ENCODE measurements at regions not wholly inside any gene's neighbourhood (a gene's known extent, or its start where the extent isn't known, plus 50 kb on each side); places are given as distances from the start of the nearest gene placed in this dataset.
"Not testable (repeated sequence)": the region's sequence is repeated elsewhere in the genome, so short reads cannot be mapped to it uniquely, and the experiment has no call there.

DNA sequence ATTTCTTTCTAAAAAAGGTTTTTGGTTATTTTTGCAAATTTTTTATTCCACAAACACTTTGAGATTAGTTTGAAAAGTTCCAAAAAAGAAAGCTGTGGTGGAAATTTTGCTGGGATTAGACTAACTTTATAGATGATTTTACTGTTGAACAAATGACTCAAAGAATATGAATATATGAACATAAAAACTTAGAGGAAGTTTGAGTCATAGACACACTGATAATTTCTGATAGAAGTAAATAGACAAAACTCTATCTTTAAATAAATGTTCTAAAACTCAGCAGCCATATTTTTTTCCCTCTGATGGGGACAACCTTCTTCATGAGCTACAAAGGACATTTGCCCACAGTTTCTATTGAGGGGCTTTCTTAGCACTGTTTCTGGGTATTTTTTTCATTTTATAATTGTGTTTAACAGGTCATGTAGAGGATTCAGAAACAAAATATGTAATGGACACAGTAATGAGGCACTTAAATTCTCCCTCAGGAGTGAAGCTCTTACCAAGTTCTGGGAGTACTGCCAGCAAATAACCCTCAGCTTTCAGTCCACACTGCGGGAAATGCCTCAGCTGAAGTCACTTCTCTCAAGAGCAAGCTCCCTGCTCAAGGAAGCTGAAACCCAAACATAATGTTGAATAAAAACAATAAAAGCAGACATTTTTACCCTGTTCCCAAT, 157.6 kb downstream of the NFKBIZ start:
- Mint-ChIP-seq H3K4me1 (peaks cover 10% of the 10 kb centered on the region), H3K27me3 (no peaks in the 10 kb centered on the region), H3K4me3 (no peak overlapping the region), H3K9me3 (ENCODE audit: insufficient read depth) (peaks cover 2% of the 10 kb centered on the region), H3K27ac (no peak overlapping the region)
- no peaks in the 10 kb centered on the region for H3K27me3 ChIP-seq (replicated peaks in 1 of 4; ENCODE audit: control extremely low read depth in 1 of 4, control insufficient read depth in 3 of 4, insufficient read depth in 4 of 4, low read length in 3 of 4)
- no peak overlapping the region for H3K27ac ChIP-seq (ENCODE audit: low read length in 2 of 2)
- POLR2A ChIA-PET, result no interaction called here
- no peaks in the 10 kb centered on the region for H3K9me3 ChIP-seq (ENCODE audit: control extremely low read depth in 1 of 3, control insufficient read depth in 2 of 3, insufficient read depth in 1 of 3, low read length in 2 of 3)
- CTCF ChIA-PET, result interaction anchor here (0.8 kb wide), 1 partner anchor 87 kb away, joined by 3 read pairs; no protein-coding TSS in a partner anchor
- H3K4me2 ChIP-seq (replicated peaks; ENCODE audit: low read depth, low read length, poor library complexity, severe bottlenecking), result no peak overlapping the region
- DNase-seq (no peak), ATAC-seq (ENCODE audit: low read depth) (no peak)
- intact Hi-C loops (cut with micrococcal nuclease), result no loop called here
- no peak overlapping the region for H3K9ac ChIP-seq (ENCODE audit: low read length)
- H2AFZ ChIP-seq (ENCODE audit: insufficient read depth, low read depth, low read length, poor library complexity, severe bottlenecking), result no peak overlapping the region
- H3K79me2 ChIP-seq (ENCODE audit: control insufficient read depth, insufficient read depth, low read length), result no peaks in the 10 kb centered on the region
- H3K36me3 ChIP-seq (replicated peaks in 1 of 2; ENCODE audit: control extremely low read depth in 1 of 2, control insufficient read depth in 1 of 2, extremely low read depth in 1 of 2, insufficient read depth in 2 of 2, low read length in 1 of 2), result no peaks in the 10 kb centered on the region
- H3K4me1 ChIP-seq (ENCODE audit: control insufficient read depth in 2 of 2, insufficient read depth in 2 of 2, low read length in 2 of 2), result no peaks in the 10 kb centered on the region
- TF ChIP-seq EZH2 (IDR thresholded peaks at IDR 0.05; ENCODE audit: borderline replicate concordance, insufficient read depth, low read depth, low read length, poor library complexity, severe bottlenecking), result no peak
- TF ChIP-seq, protein P1, sequence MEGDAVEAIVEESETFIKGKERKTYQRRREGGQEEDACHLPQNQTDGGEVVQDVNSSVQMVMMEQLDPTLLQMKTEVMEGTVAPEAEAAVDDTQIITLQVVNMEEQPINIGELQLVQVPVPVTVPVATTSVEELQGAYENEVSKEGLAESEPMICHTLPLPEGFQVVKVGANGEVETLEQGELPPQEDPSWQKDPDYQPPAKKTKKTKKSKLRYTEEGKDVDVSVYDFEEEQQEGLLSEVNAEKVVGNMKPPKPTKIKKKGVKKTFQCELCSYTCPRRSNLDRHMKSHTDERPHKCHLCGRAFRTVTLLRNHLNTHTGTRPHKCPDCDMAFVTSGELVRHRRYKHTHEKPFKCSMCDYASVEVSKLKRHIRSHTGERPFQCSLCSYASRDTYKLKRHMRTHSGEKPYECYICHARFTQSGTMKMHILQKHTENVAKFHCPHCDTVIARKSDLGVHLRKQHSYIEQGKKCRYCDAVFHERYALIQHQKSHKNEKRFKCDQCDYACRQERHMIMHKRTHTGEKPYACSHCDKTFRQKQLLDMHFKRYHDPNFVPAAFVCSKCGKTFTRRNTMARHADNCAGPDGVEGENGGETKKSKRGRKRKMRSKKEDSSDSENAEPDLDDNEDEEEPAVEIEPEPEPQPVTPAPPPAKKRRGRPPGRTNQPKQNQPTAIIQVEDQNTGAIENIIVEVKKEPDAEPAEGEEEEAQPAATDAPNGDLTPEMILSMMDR (IDR thresholded peaks at IDR 0.05), result no peak
- no CpG with 5 or more reads among the region's 1 CpG for WGBS (ENCODE audit: insufficient coverage)
- H3K4me3 ChIP-seq (ENCODE audit: control extremely low read depth in 1 of 5, extremely low read depth in 1 of 5, insufficient read depth in 1 of 5, low read depth in 2 of 5, low read length in 4 of 5), result no peak overlapping the region
- no peaks in the 10 kb centered on the region for H4K20me1 ChIP-seq (ENCODE audit: control insufficient read depth, insufficient read depth, low read length, poor library complexity, severe bottlenecking)

DNA sequence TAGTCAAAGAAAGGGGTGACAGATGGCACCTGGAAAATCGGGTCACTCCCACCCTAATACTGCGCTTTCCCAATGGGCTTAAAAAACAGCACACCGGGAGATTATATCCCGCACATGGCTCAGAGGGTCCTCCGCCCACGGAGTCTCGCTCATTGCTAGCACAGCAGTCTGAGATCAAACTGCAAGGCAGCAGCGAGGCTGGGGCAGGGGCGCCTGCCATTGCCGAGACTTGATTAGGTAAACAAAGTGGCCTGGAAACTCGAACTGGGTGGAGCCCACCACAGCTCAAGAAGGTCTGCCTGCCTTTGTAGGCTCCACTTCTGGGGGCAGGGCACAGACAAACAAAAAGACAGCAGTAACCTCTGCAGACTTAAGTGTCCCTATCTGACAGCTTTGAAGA, 159.1 kb downstream of the NFKBIZ start:
- H3K4me3 Mint-ChIP-seq; H3K9me3 Mint-ChIP-seq (ENCODE audit: insufficient read depth); H3K9ac ChIP-seq (ENCODE audit: low read length); ATAC-seq (ENCODE audit: low read depth); H3K79me2 ChIP-seq (ENCODE audit: control insufficient read depth, insufficient read depth, low read length); H3K27ac Mint-ChIP-seq; H3K4me3 ChIP-seq (ENCODE audit: control extremely low read depth in 1 of 5, extremely low read depth in 1 of 5, insufficient read depth in 1 of 5, low read depth in 2 of 5, low read length in 4 of 5); POLR2A ChIA-PET; H3K4me2 ChIP-seq (replicated peaks; ENCODE audit: low read depth, low read length, poor library complexity, severe bottlenecking); H3K9me3 ChIP-seq (ENCODE audit: control extremely low read depth in 1 of 3, control insufficient read depth in 2 of 3, insufficient read depth in 1 of 3, low read length in 2 of 3); H3K4me1 ChIP-seq (ENCODE audit: control insufficient read depth in 2 of 2, insufficient read depth in 2 of 2, low read length in 2 of 2); CTCF ChIA-PET; H4K20me1 ChIP-seq (ENCODE audit: control insufficient read depth, insufficient read depth, low read length, poor library complexity, severe bottlenecking); H3K36me3 ChIP-seq (replicated peaks in 1 of 2; ENCODE audit: control extremely low read depth in 1 of 2, control insufficient read depth in 1 of 2, extremely low read depth in 1 of 2, insufficient read depth in 2 of 2, low read length in 1 of 2); H3K27me3 ChIP-seq (replicated peaks in 1 of 4; ENCODE audit: control extremely low read depth in 1 of 4, control insufficient read depth in 3 of 4, insufficient read depth in 4 of 4, low read length in 3 of 4); H3K27me3 Mint-ChIP-seq; H3K27ac ChIP-seq (ENCODE audit: low read length in 2 of 2); DNase-seq; H2AFZ ChIP-seq (ENCODE audit: insufficient read depth, low read depth, low read length, poor library complexity, severe bottlenecking); intact Hi-C loops (cut with micrococcal nuclease): not testable (repeated sequence)
- 99% methylated on average over 10 of the region's 11 CpGs for WGBS (ENCODE audit: insufficient coverage)
- H3K4me1 Mint-ChIP-seq, result peaks cover 12% of the 10 kb centered on the region

Data from B cell (primary cell).